ENCODE measurements at regions not wholly inside any gene's neighbourhood (a gene's known extent, or its start where the extent isn't known, plus 50 kb on each side); places are given as distances from the start of the nearest gene placed in this dataset.

DNA sequence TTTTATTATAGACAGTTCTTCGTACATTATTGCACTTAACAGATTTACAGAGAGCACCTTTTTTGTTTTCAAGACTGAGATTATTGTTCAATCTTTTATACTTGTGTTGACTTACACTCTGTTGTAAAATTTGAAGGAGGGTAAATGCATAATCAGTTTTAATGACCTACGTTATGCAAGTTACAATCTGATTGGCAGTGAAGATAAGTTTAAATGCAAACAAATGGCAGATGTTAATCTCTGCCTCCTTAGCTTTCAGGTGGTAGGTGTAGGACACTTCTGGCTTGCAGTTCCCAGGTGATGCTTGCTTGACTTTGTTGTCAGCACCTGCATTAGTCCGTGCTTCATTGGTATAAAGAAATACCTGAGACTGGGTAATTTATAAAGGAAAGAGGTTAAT, 424.9 kb downstream of the FGF9 start:
- DNase-seq (ENCODE audit: low spot score), result no peak

DNA sequence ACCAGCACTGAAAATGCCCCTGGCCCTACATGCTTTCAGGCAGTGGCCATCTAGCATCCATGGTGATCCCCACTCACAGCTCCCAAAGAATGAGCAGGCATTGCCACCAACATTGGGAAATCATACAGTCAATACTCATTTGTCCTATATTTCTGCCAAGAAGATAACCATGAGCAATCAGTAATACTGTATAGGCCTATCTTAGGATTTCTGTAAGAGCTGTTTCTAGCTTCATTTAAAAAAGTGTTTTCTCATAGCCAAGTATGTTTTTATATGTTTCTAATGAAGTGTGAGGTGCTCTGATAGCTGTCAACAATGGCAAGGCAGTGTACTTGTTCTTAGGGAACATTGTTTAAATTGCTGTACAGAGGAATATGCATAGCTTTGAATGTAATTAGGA, 428.7 kb downstream of the FGF9 start:
- DNase-seq (ENCODE audit: low spot score), result no peak

DNA sequence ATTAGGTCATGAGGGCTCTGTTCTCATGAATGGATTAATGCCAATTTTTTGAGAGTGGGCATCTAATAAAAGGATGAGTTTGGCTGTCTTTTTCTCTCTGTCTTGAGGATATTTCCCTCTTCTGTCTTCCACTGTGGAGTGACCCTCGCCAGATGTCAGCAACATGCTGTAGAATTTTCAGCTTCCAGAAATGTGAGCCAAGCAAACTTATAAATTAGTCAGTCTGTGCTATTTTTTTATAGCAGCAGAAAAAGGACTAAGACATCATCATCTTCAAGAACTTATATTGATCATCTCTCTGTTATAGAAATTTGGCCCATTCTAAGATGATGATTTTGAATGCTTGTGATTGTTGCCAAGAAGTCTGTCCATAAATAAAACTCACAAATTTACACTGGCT, 431.4 kb downstream of the FGF9 start:
- DNase-seq (ENCODE audit: low spot score), result no peak

DNA sequence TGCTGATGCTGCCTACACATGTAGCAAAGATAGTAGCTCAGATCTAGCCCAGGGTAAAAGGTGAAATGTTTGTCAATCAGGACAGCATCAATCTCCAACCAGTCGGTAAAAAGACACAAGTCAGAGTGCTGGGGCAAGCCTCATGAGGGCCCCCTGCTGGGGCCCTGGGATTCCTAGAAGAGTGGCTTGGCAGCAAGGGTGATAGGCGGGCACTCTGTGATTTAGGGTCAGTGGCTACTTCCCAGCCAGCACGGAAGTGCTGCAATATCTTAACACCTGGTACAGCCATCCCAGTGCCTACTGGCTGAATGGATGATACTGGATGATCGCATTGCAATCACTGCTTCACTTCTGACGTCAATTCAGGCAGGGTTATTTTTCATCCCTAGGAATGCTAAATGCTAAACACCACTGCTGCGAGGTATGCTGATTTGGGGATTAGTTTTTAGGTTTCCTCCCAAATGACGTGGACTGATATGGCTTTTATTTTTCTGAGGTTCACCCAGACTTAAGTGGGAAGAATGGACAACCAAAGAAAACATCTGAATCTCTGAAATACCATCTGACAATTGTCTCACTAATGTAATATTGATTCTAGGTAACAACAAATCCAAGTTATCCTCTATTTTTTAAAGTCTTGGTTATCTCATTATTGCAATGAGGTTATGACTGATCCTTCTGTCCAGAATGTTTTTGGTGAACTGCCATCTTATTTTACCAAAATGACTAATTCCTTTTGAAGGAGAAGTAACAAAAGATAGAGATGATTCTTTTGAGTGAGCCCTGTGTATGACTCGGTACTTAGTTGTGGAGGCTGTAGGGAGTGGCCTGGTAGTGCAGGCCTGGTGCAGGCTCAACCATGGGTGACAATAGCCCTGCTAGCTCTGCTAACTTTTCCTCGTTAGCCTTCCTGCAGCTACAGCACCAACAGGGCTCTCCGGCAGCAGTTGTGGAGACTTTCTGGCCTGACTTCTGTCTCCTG, 432.5 kb downstream of the FGF9 start:
- DNase-seq (ENCODE audit: low spot score), result no peak

DNA sequence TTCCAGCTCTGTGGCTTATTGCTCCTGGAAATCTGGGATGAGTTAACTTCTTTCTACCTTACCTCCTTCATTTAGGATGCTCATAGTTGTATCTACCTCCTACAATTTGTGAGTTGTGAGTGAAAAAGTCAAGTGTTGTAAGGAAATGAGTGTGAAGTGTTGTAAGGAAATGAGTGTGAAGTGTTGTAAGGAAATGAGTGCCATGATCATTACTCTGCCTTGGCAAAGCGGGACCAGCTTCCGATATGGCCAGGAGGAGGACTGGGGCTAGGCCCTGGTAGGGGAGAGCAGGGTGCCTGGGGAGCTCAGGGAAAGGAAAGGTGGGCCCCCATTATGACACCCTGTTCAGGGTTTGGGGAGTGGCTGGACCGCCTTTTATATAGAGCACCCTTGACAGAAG, 435.2 kb downstream of the FGF9 start:
- no peak for DNase-seq (ENCODE audit: low spot score)

DNA sequence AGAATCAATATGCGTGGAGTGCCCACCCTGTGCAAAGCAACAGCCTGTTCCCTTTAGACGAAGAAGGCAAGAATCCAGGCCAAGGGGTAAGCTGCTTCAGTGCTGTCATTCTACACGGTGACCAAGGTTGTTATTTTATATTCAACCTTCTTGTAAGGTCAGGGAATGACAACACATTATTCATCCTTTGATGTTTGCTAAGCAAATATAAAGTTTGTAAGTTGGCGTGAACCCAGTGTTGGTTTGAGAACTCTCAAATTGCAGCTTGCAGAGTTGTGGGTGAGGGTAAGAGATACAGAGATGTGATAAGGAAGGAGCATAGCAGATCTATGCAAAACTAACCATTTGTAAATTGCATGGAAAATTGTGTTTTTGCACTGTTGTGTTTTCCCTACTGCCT, 436.7 kb downstream of the FGF9 start:
- DNase-seq (ENCODE audit: low spot score), result no peak

DNA sequence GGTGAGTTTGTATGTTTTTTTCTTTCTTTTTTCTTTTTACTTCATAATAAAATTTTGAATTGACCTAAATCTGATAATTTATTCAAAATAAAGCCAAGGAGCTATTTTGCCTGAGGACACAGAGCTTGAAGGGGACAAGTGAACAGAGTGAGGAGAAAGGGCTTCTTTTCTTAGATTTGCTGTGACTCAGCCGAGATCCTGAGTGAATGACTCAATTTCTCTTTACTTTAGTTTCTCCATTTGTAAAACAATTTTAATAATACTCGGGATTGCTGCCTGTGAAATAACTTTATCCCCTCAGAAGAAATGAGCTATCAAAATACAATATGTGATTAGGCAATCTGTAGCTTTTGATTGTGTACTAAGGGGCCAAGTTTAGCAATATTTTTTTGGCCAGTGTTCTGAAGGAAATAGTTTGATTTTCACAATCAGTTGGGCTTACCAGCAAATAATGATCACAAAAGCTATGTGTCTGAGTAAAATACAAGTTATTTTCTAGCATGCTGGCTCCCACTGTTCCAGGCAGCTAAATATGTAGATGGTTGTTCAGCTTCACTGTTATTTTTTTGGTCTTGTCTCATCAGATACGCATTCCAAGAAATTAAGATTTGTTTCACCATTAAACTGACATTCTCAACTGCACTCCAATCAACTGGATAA, 437.5 kb downstream of the FGF9 start:
- no peak for DNase-seq (ENCODE audit: low spot score)

DNA sequence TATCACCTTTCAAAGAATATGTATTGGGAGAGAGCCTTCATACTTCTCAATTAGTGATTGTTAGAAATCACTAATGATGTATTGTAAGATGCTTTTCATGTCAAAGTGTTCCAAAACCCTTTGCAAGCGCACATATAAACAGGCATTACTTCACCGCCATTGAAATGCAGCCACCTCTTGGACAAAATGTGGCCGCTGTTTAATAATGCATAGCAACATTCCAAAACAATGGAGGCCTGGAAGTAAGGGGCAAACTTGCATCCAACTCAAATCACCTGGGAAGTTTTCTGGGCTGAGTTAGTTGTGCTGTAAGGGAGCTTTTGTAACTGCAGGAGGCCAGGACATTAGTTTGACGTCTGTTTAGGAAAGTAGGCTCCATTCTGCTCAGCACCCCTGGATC, 438.1 kb downstream of the FGF9 start:
- no peak for DNase-seq (ENCODE audit: low spot score)

DNA sequence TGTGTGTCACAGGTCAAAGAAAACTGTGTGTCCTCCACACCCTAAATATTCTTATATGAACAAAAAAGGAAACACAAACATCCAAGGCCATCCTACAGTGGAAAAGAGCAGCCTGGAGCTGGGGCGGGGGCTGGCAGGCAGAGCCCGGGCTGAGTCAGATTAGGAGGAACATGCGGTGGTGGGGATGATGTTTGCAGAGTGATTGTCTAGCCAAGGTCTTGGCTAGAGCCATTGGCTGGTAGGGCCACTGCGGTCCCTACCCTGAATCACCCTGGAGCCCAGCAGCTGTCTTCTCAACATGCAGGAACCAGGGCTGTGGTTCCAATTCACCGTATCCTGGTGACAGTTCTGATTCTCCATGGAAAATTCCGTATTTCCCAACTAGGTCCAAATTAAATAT, 439.5 kb downstream of the FGF9 start:
- no peak for DNase-seq (ENCODE audit: low spot score)

DNA sequence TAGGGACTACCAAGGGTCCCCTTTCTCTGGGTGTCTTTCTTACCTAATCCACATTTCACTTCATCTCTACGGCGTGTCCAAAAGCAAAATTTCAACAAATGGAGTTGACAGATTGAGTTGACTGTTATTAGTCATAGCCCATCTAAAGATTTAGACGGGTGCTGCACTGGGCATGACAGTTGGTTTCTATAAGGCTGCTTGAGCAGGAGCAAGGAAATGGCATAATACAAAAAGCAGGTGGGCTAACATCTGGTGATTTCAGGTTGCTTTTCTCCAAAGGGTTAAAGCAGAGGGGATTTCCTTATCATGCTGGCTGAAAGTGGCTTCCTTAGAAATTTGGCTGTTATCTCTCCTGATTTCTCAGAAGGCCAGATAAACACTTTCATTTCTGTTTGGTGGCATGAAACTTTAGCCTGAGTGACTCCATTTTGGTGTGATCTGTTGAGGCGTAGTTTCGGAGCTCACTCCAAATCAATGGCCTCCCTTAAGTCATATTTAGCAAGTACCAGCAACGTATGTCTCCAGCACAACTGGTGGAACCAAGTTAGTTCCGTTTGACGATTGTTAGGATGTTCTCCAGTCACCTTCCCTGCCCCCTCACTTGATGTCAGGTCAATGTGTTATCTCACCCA, 440.4 kb downstream of the FGF9 start:
- no peak for DNase-seq (ENCODE audit: low spot score)

DNA sequence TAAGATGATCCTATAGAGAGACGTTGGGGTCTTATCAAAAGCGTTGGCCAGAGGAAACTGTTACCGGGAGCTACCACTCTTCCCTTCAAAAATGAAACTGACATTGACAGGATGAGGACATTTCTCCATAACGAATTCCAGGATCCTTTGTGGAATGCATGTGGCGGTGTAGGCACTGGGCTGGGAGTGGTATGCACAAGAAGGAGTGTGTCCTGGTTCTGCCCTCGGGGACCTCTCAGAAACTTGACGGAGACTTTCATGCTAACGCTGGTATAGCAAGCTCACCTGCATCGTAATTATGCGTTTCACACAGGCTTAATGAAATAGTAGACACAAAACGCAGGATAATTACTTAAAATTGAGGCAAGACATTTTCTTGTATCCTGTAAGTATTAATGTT, 441.1 kb downstream of the FGF9 start:
- DNase-seq (ENCODE audit: low spot score), result no peak

DNA sequence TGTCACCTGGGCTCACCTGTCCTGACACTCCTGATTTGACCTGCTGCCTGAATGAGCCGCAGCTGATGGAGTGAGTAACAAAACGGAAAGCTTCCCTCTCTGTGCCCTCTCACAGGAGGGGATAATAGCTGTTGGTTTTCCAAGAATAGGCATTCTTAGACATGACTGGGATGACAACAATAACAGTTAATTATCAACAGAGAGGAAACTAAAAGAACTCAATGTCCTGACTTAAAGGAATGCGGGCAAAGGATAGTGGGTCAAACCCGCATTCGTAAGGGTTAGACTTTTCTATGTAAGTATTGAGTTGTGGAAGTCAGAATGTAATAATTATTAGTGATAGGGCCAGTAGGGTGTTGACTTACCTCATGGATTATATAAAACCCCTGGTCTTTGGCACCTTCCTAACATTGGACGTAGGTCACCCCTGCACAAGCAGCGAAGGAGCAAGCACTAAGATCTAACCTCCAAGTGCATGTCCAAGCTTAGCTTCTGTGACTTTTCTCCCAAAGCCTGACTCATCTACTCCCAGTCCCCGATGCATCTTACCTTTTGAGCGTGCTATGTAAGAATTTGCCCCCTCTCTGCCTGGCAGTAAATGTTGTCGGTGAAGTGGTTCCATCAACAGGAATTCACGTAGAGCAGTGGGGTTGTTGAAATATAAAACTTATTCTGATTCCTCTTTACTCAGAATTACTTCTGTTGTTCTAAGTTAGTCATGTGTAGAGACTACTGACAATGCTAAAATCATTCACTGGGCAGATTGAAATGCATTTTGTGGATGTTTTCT, 442.3 kb downstream of the FGF9 start:
- no peak for DNase-seq (ENCODE audit: low spot score)

DNA sequence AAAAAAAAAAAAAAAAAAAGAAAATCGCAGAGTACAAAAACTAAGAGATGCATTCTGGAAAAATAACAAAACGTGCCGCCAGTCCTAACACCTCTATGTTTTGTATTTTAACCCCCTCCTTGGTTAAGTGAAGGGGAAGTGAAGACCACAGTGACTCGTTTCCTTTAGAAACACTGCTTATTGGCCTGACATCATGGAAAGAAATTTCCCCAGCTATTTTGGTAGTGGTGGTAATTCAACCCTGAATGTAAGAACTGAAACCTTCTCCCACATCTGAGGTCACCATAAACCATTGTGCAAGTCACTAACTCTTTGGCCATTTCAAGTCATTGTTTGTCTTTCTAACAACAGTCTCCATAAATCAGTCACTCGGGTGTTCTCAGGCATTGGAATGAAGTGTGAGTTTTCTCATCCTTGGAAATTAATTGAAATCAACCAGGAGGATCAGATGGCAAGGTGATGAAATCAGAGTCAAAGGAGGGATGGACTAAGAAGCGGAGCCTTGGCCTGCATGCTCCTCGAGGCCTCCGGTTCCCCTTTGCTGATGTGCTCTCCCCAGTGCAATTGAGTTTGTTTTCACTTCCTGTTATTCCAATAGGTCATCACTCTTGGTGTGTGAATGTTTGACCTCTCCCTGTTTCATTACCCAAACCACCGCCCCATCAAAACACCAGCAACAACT, 443.9 kb downstream of the FGF9 start:
- peak; percentile 65 for DNase-seq (ENCODE audit: low spot score)

DNA sequence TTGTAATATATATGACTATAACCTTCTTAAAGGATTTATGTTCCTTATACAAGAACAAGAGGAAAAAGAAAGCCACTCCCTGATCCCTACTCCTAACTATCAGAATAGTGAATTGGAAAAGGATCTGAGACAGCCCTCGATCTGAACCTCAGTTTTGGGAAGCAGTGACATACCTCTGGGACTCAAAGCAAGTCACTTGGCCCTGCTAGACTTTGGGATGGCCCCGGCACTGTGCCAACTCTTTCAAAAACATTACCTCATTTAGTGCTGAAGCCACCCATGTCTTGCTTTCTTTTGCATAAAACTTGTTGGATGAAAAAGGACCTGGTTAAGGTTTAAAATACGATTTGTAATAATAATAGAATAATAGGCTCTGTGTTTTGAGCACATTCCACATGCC, 447.3 kb downstream of the FGF9 start:
- DNase-seq (ENCODE audit: low spot score), result no peak

DNA sequence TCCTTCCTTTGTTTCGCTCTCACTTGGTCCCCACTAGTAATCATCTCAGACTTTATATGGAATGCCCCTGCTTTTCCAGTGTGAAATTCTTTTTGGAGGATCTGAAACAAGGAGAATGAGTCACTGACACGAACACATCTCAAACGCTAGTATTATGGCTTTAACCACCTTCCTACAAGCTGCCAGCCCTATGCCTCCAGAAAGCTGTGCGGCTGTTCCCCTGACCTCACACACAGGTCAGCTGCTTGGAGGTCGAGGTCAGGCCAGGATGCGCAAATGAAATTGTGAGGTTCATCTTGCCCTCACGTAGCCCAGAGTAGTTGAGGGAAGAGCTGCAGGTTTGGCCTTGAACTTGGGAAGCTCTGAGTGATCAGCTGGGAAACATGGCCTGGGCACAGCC, 449.8 kb downstream of the FGF9 start:
- DNase-seq (ENCODE audit: low spot score), result no peak

DNA sequence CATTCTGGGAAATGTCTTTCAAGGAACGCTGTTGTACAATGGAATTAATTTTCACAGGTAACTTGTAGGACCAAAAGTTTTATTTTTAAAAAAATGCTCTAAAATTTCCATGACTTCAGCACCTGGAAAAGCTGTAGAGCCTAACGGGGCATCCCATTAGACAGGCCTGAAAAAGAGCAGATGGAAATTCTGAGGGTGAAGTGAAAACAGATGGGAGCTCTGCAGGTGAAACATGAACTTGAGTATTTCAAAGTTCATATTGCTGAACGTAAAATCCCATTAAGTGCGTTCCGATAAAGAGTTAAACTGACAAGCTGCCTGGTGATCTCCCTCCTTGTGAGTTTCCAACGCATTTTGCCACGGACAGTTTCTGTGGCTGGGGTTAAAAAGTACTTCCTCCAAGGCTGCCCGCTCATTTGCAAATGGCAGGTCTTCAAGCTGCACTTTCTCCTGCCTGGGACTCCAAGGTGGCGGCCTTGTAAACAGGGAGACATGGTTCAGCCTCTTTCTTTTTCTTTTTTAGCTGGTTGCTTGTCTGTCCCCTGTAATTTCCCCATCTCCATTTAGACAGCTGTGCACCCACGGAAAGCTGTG, 450.4 kb downstream of the FGF9 start:
- DNase-seq (ENCODE audit: low spot score), result no peak

DNA sequence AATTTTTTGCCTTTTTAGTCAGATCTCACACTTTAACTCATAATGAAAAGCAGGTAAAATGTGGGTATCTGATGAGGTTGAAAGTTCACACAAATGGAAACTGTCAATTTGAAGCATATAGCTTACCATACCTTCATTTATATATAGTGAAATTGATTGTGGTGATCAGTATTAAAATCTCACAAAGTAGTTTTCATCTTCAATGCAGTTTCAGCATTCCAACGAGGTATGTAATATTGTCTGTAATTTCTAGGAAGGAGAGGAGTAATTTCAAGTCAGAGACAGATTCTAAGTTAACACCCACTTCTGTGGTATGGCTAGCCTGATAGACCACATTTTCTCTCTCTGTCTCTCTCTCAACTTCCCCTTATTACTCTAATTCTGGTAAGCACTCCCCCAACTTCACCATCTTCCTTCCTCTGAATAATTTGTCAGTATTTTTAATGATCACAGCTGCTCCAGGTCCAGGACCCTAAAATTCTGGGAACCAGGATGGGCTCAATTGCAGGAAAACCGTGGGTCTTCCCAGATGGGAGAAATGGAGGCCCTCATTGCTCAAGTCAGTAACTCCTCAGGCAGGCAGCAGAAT, 455.7 kb downstream of the FGF9 start:
- peak; percentile 26 for DNase-seq (ENCODE audit: low spot score)

DNA sequence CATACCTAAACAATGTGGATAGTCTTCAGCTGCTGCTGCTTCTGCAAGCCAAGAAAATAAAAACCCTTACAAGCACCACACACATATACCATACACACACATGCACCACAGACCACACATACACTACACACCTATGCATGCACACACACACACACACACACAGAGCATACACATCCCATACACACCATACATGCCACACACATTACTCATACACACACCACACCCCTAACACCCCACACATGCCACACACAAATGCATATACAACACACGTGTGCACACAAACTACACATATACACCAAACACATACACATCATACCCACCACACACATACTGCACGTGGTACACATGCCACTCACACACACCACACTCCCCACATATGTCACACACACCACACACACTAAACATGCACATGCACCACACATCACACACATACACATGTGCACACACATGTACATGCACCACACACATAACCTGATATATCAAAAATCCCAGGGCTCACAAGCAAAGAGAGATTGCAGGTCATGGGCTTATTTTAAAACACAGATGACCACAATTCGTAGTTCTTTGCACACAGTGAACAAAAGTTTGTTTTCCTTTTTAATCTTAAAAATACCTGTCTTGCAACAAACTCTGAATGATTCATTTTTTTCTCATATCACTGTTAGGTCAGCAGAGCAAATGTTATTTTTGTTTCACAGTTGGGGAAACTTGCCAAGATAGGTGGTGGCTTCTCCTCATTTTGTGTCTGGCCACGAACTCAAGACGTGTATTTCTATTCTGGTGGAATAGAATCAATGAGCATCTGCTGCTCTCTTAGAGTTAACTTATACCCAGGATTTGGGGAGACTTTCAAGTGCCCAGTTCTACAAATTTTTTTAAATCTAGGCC, 456.6 kb downstream of the FGF9 start:
- DNase-seq (ENCODE audit: low spot score), result no peak

All from pons (tissue), 1 donor.